ENCODE measurements at regions not wholly inside any gene's neighbourhood (a gene's known extent, or its start where the extent isn't known, plus 50 kb on each side); places are given as distances from the start of the nearest gene placed in this dataset.

GRCh38 chr1:117812869-117813511, 116.4 kb downstream of the GDAP2 start:
- no peak for DNase-seq
